ENCODE measurements at regions not wholly inside any gene's neighbourhood (a gene's known extent, or its start where the extent isn't known, plus 50 kb on each side); places are given as distances from the start of the nearest gene placed in this dataset.

- Histone ChIP-seq H3K27me3 (ENCODE audit: control insufficient read depth in 3 of 3, insufficient read depth in 3 of 3, low read length in 2 of 3) (no peaks in the 10 kb centered on the region), H3K9me3 (ENCODE audit: control insufficient read depth in 4 of 4, insufficient read depth in 3 of 4, low read length in 3 of 4) (peaks cover 0 to 3% (median 0%) of the 10 kb centered on the region in 4 donors), H3K27ac (ENCODE audit: low read depth in 1 of 2, low read length in 1 of 2) (no peak overlapping the region), H3K9ac (ENCODE audit: insufficient read depth in 1 of 2, low read length in 2 of 2) (no peak overlapping the region), H3K4me3 (no peak overlapping the region), H3K4me1 (ENCODE audit: control insufficient read depth in 5 of 5, insufficient read depth in 5 of 5, low read length in 5 of 5) (no peaks in the 10 kb centered on the region), H3K36me3 (ENCODE audit: control insufficient read depth in 4 of 4, insufficient read depth in 4 of 4, low read length in 4 of 4) (no peaks in the 10 kb centered on the region)
- ATAC-seq (ENCODE audit: insufficient read depth, low FRiP score) (no peak), DNase-seq (no peak)
- 58 to 73% methylated on average over 4 of the region's 4 CpGs for WGBS, 2 donors
- TF ChIP-seq CTCF (IDR thresholded peaks at IDR 0.05; ENCODE audit: control extremely low read depth, extremely low read depth): no peak
These were observed 741.2 kb downstream of the PTPRU start for GRCh38 chr1:29977550-29977949.

- Histone ChIP-seq H3K36me3 (ENCODE audit: control insufficient read depth in 4 of 4, insufficient read depth in 4 of 4, low read length in 4 of 4) (no peaks in the 10 kb centered on the region), H3K9me3 (ENCODE audit: control insufficient read depth in 4 of 4, insufficient read depth in 3 of 4, low read length in 3 of 4) (peaks cover 0 to 5% (median 0%) of the 10 kb centered on the region in 4 donors), H3K27ac (ENCODE audit: low read depth in 1 of 2, low read length in 1 of 2) (no peak overlapping the region), H3K9ac (ENCODE audit: insufficient read depth in 1 of 2, low read length in 2 of 2) (no peak overlapping the region), H3K27me3 (ENCODE audit: control insufficient read depth in 3 of 3, insufficient read depth in 3 of 3, low read length in 2 of 3) (peaks cover 0 to 7% (median 0%) of the 10 kb centered on the region in 3 donors), H3K4me3 (no peak overlapping the region), H3K4me1 (ENCODE audit: control insufficient read depth in 5 of 5, insufficient read depth in 5 of 5, low read length in 5 of 5) (no peaks in the 10 kb centered on the region)
- 34 to 37% methylated on average over 7 of the region's 7 CpGs for WGBS, 2 donors
- no peak for TF ChIP-seq CTCF (IDR thresholded peaks at IDR 0.05; ENCODE audit: control extremely low read depth, extremely low read depth)
- DNase-seq: peak; percentile 26 to 59 (median 39)
- no peak for ATAC-seq (ENCODE audit: insufficient read depth, low FRiP score)
These were observed 738.8 kb downstream of the PTPRU start for GRCh38 chr1:29975036-29975694.

- no peak overlapping the region for H3K4me3 ChIP-seq
- no peak for TF ChIP-seq CTCF (IDR thresholded peaks at IDR 0.05; ENCODE audit: control extremely low read depth, extremely low read depth)
- no peaks in the 10 kb centered on the region for H3K36me3 ChIP-seq (ENCODE audit: control insufficient read depth in 4 of 4, insufficient read depth in 4 of 4, low read length in 4 of 4)
- ATAC-seq (ENCODE audit: insufficient read depth, low FRiP score) (no peak), DNase-seq (no peak)
- H3K27ac ChIP-seq (ENCODE audit: low read depth in 1 of 2, low read length in 1 of 2): no peak overlapping the region
- peaks cover 0 to 9% (median 0%) of the 10 kb centered on the region in 4 donors for H3K9me3 ChIP-seq (ENCODE audit: control insufficient read depth in 4 of 4, insufficient read depth in 3 of 4, low read length in 3 of 4)
- no peak overlapping the region for H3K9ac ChIP-seq (ENCODE audit: insufficient read depth in 1 of 2, low read length in 2 of 2)
- peaks cover 0 to 7% (median 0%) of the 10 kb centered on the region in 3 donors for H3K27me3 ChIP-seq (ENCODE audit: control insufficient read depth in 3 of 3, insufficient read depth in 3 of 3, low read length in 2 of 3)
- 22 to 35% methylated on average over 1 of the region's 1 CpG for WGBS, 2 donors
- no peaks in the 10 kb centered on the region for H3K4me1 ChIP-seq (ENCODE audit: control insufficient read depth in 5 of 5, insufficient read depth in 5 of 5, low read length in 5 of 5)
These were observed 738.0 kb downstream of the PTPRU start for GRCh38 chr1:29974316-29974724.

- H3K27ac ChIP-seq (ENCODE audit: low read depth in 1 of 2, low read length in 1 of 2): no peak overlapping the region
- H3K27me3 ChIP-seq (ENCODE audit: control insufficient read depth in 3 of 3, insufficient read depth in 3 of 3, low read length in 2 of 3): peaks cover 0 to 7% (median 0%) of the 10 kb centered on the region in 3 donors
- H3K36me3 ChIP-seq (ENCODE audit: control insufficient read depth in 4 of 4, insufficient read depth in 4 of 4, low read length in 4 of 4): no peaks in the 10 kb centered on the region
- no peak for TF ChIP-seq CTCF (IDR thresholded peaks at IDR 0.05; ENCODE audit: control extremely low read depth, extremely low read depth)
- no peak for ATAC-seq (ENCODE audit: insufficient read depth, low FRiP score)
- no peak overlapping the region for H3K4me3 ChIP-seq
- H3K9ac ChIP-seq (ENCODE audit: insufficient read depth in 1 of 2, low read length in 2 of 2): no peak overlapping the region
- H3K9me3 ChIP-seq (ENCODE audit: control insufficient read depth in 4 of 4, insufficient read depth in 3 of 4, low read length in 3 of 4): peaks cover 0 to 12% (median 0%) of the 10 kb centered on the region in 4 donors
- no peak for DNase-seq
- no peaks in the 10 kb centered on the region for H3K4me1 ChIP-seq (ENCODE audit: control insufficient read depth in 5 of 5, insufficient read depth in 5 of 5, low read length in 5 of 5)
- WGBS, 2 donors: 54 to 67% methylated on average over 3 of the region's 3 CpGs
These were observed 737.1 kb downstream of the PTPRU start for GRCh38 chr1:29973406-29973805.
